GM23338 (cell line): ENCODE measurements at regions not wholly inside any gene's neighbourhood (a gene's known extent, or its start where the extent isn't known, plus 50 kb on each side); places are given as distances from the start of the nearest gene placed in this dataset.

ENCODE experiments used
- NANOG ChIP-seq: IDR thresholded peaks from 2 replicates; pipeline ENCODE4 v1.6.1; 2016; ENCODE audit warnings: antibody characterized with exemption, borderline replicate concordance
- REST ChIP-seq: IDR thresholded peaks from one replicate; pipeline ENCODE4 v1.6.1; 2018; ENCODE audit warnings: antibody characterized with exemption; ENCODE audit not compliant: unreplicated experiment
- ZNF462 ChIP-seq: fragments of 250-450 bp; sonication (Bioruptor Pico); IDR thresholded peaks from 2 replicates; pipeline ENCODE4 v1.5.0; 2020; ENCODE audit warnings: mild to moderate bottlenecking, moderate library complexity

GRCh38 chr11:115052601-115053000 is 374.3 kb downstream of the NXPE2 start (continued):
- no peak for TF ChIP-seq ZNF462 (CRISPR knock-in tag)
- no peak for TF ChIP-seq REST
- TF ChIP-seq NANOG, result no peak
